GM20000 (cell line): ENCODE measurements at regions not wholly inside any gene's neighbourhood (a gene's known extent, or its start where the extent isn't known, plus 50 kb on each side); places are given as distances from the start of the nearest gene placed in this dataset.

Experiments used
- DNase-seq: peaks from one replicate; pipeline ENCODE4 v3.0.0; 2012; ENCODE audit warnings: low spot score
- CTCF ChIP-seq: IDR thresholded peaks from 2 replicates; pipeline ENCODE4 v1.5.1; 2012; ENCODE audit warnings: mild to moderate bottlenecking, control low read depth; ENCODE audit errors: extremely low read depth, missing control alignments

- DNase-seq, result no peak
- TF ChIP-seq CTCF, result no peak
Observed at GRCh38 chr13:99126821-99127220, 73.8 kb upstream of the UBAC2 start.

- TF ChIP-seq CTCF, result no peak
- no peak for DNase-seq
Observed at GRCh38 chr13:99129050-99129449, 71.6 kb upstream of the UBAC2 start.

GRCh38 chr13:99129951-99130350 is 70.7 kb upstream of the UBAC2 start:
- TF ChIP-seq CTCF, result no peak

GRCh38 chr13:99131410-99131809 is 69.2 kb upstream of the UBAC2 start:
- no peak for TF ChIP-seq CTCF
- DNase-seq, result no peak

More at GRCh38 chr13:99129951-99130350, 70.7 kb upstream of the UBAC2 start:
- DNase-seq, result no peak

- DNase-seq, result no peak
- no peak for TF ChIP-seq CTCF
Observed at GRCh38 chr13:99132295-99132835, 68.3 kb upstream of the UBAC2 start.

GRCh38 chr13:99133230-99133629 is 67.4 kb upstream of the UBAC2 start:
- DNase-seq, result no peak
- no peak for TF ChIP-seq CTCF

- DNase-seq, result no peak
- no peak for TF ChIP-seq CTCF
Observed at GRCh38 chr13:99133848-99134247, 66.8 kb upstream of the UBAC2 start.
